H1 (cell line): ENCODE measurements at regions not wholly inside any gene's neighbourhood (a gene's known extent, or its start where the extent isn't known, plus 50 kb on each side); places are given as distances from the start of the nearest gene placed in this dataset.

ENCODE experiments used
- CHD2 ChIP-seq: IDR thresholded peaks from 2 replicates; pipeline ENCODE4 v1.6.1; 2012; ENCODE audit warnings: low read length, improper control_type of control experiment
- CTCF ChIP-seq, 3 experiments: IDR thresholded peaks; 1 replicate in 2 of 3; 2 replicates in 1 of 3; pipeline versions ENCODE4 v1.5.1 to v1.6.1; 2011; ENCODE audit warnings: low read length in 3 of 3, mild to moderate bottlenecking in 3 of 3, inconsistent platforms in 2 of 3, low read depth in 1 of 3, moderate library complexity in 1 of 3; ENCODE audit not compliant: insufficient read depth in 1 of 3; ENCODE audit errors: control extremely low read depth in 1 of 3
- EP300 ChIP-seq, 2 experiments: IDR thresholded peaks; 1 replicate in 1 of 2; 2 replicates in 1 of 2; pipeline ENCODE4 v1.6.1; 2011 to 2012; ENCODE audit warnings: low read depth in 2 of 2, low read length in 2 of 2, mild to moderate bottlenecking in 2 of 2, borderline replicate concordance in 1 of 2, inconsistent platforms in 1 of 2, moderate library complexity in 1 of 2
- GABPA ChIP-seq: IDR thresholded peaks from 2 replicates; pipeline ENCODE4 v1.6.1; 2011; ENCODE audit warnings: mild to moderate bottlenecking, low read length, moderate library complexity, borderline replicate concordance; ENCODE audit not compliant: insufficient read depth
- HDAC2 ChIP-seq, 2 experiments: fragments of 300-600 bp in 1 of 2; sonication (generic) in 1 of 2; IDR thresholded peaks; 2 replicates each; pipeline ENCODE4 v1.6.1; 2011 to 2012; ENCODE audit warnings: low read depth in 2 of 2, low read length in 2 of 2, mild to moderate bottlenecking in 2 of 2, moderate library complexity in 2 of 2, borderline replicate concordance in 1 of 2, inconsistent platforms in 1 of 2
- PHF8 ChIP-seq: fragments of 200-600 bp; sonication (generic); conservative IDR thresholded peaks from 2 replicates; pipeline ENCODE4 v1.7.1; 2012; ENCODE audit warnings: low read depth, mild to moderate bottlenecking, inconsistent platforms, low read length, moderate library complexity
- POLR2A ChIP-seq, 2 experiments: IDR thresholded peaks; 1 replicate in 1 of 2; 2 replicates in 1 of 2; pipeline ENCODE4 v1.6.1; 2011; ENCODE audit warnings: low read depth in 2 of 2, low read length in 2 of 2, mild to moderate bottlenecking in 2 of 2; ENCODE audit errors: control extremely low read depth in 1 of 2
- RNF2 ChIP-seq: fragments of 200-900, 300-1000 bp; sonication (generic); IDR thresholded peaks from 2 replicates; pipeline ENCODE4 v1.7.1; 2016; ENCODE audit warnings: borderline replicate concordance, low read depth, mild to moderate bottlenecking, antibody characterized with exemption, low read length; ENCODE audit not compliant: poor library complexity, severe bottlenecking; ENCODE audit errors: missing control alignments
- SP2 ChIP-seq: IDR thresholded peaks from 2 replicates; pipeline ENCODE4 v1.6.1; 2012; ENCODE audit warnings: mild to moderate bottlenecking, low read length, inconsistent platforms
- TCF12 ChIP-seq: IDR thresholded peaks from 2 replicates; pipeline ENCODE4 v1.6.1; 2011; ENCODE audit warnings: low read depth, mild to moderate bottlenecking, low read length
- ZNF274 ChIP-seq: IDR thresholded peaks from 2 replicates; pipeline ENCODE4 v1.7.0; 2012; ENCODE audit warnings: low read length, borderline replicate concordance; ENCODE audit errors: extremely low read depth
- TF ChIP-seq, protein P1 (sequence below): IDR thresholded peaks from 2 replicates; pipeline ENCODE4 v1.6.1; 2012; ENCODE audit warnings: inconsistent platforms
- TF ChIP-seq, protein P2 (sequence below): IDR thresholded peaks from 2 replicates; pipeline ENCODE4 v1.6.1; 2011; ENCODE audit warnings: low read length, improper control_type of control experiment

GRCh38 chr2:136468799-136469369, 296.5 kb upstream of the THSD7B start:
- TF ChIP-seq CTCF (IDR thresholded peaks at IDR 0.05; ENCODE audit: control extremely low read depth in 1 of 3, insufficient read depth in 1 of 3, low read depth in 1 of 3, low read length in 3 of 3) (no peak), GABPA (no peak), CHD2 (no peak), POLR2A (IDR thresholded peaks at IDR 0.05; ENCODE audit: control extremely low read depth in 1 of 2, low read depth in 2 of 2, low read length in 2 of 2) (no peak), PHF8 (no peak), HDAC2 (IDR thresholded peaks at IDR 0.05; ENCODE audit: borderline replicate concordance in 1 of 2, low read depth in 2 of 2, low read length in 2 of 2) (no peak), ZNF274 (no peak), TCF12 (no peak), SP2 (no peak), EP300 (IDR thresholded peaks at IDR 0.05; ENCODE audit: borderline replicate concordance in 1 of 2, low read depth in 2 of 2, low read length in 2 of 2) (no peak), RNF2 (no peak)
- TF ChIP-seq, protein P1, sequence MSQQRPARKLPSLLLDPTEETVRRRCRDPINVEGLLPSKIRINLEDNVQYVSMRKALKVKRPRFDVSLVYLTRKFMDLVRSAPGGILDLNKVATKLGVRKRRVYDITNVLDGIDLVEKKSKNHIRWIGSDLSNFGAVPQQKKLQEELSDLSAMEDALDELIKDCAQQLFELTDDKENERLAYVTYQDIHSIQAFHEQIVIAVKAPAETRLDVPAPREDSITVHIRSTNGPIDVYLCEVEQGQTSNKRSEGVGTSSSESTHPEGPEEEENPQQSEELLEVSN = no peak
- TF ChIP-seq, protein P2, sequence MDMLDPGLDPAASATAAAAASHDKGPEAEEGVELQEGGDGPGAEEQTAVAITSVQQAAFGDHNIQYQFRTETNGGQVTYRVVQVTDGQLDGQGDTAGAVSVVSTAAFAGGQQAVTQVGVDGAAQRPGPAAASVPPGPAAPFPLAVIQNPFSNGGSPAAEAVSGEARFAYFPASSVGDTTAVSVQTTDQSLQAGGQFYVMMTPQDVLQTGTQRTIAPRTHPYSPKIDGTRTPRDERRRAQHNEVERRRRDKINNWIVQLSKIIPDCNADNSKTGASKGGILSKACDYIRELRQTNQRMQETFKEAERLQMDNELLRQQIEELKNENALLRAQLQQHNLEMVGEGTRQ = no peak
